ENCODE measurements at regions not wholly inside any gene's neighbourhood (a gene's known extent, or its start where the extent isn't known, plus 50 kb on each side); places are given as distances from the start of the nearest gene placed in this dataset.

DNA sequence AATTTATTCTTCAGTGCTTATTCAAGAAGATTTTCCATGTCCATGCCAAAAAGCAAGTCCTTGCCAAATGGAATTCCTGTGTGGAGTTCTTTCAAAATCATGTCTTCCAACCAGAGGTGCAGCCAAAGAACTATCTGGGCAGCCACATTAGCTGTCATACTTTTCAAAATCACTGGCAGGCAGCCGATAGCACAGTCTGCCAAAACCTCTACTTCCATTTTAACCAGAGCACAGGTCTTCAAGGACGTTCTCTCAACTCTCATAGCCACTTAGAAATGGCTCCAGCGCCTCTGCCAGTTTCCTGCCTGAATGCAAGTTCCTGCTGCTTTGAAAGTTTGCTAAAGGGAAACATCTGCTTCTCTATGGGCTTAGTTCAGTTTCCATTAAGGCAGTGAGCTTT is 975.7 kb upstream of the ADGRL4 start:
- no peak for DNase-seq
- no peak overlapping the region for H3K4me3 Mint-ChIP-seq (ENCODE audit: low read depth, unreplicated experiment)
- no peak overlapping the region for H3K27ac Mint-ChIP-seq (ENCODE audit: unreplicated experiment)
- CTCF ChIA-PET = no interaction called here
- H3K36me3 Mint-ChIP-seq (ENCODE audit: insufficient read depth, unreplicated experiment) = no peaks in the 10 kb centered on the region
- peaks cover 2% of the 10 kb centered on the region for H3K9me3 Mint-ChIP-seq (ENCODE audit: low read depth, unreplicated experiment)
- no peaks in the 10 kb centered on the region for H3K27me3 Mint-ChIP-seq (ENCODE audit: unreplicated experiment)
- H3K4me1 Mint-ChIP-seq (ENCODE audit: low read depth, unreplicated experiment) = no peaks in the 10 kb centered on the region
- TF ChIP-seq, protein P1, sequence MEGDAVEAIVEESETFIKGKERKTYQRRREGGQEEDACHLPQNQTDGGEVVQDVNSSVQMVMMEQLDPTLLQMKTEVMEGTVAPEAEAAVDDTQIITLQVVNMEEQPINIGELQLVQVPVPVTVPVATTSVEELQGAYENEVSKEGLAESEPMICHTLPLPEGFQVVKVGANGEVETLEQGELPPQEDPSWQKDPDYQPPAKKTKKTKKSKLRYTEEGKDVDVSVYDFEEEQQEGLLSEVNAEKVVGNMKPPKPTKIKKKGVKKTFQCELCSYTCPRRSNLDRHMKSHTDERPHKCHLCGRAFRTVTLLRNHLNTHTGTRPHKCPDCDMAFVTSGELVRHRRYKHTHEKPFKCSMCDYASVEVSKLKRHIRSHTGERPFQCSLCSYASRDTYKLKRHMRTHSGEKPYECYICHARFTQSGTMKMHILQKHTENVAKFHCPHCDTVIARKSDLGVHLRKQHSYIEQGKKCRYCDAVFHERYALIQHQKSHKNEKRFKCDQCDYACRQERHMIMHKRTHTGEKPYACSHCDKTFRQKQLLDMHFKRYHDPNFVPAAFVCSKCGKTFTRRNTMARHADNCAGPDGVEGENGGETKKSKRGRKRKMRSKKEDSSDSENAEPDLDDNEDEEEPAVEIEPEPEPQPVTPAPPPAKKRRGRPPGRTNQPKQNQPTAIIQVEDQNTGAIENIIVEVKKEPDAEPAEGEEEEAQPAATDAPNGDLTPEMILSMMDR (IDR thresholded peaks at IDR 0.05; ENCODE audit: unreplicated experiment) = no peak
- no TSS peak for BruUV-seq (replicated peaks)
- intact Hi-C loops (cut with micrococcal nuclease; ENCODE audit: unreplicated experiment) = no loop called here

GRCh38 chr1:79981481-79981880 is 975.0 kb upstream of the ADGRL4 start:
- TF ChIP-seq, protein P1 (IDR thresholded peaks at IDR 0.05; ENCODE audit: unreplicated experiment) = no peak
- no peak overlapping the region for H3K27ac Mint-ChIP-seq (ENCODE audit: unreplicated experiment)
- H3K36me3 Mint-ChIP-seq (ENCODE audit: insufficient read depth, unreplicated experiment) = no peaks in the 10 kb centered on the region
- H3K4me3 Mint-ChIP-seq (ENCODE audit: low read depth, unreplicated experiment) = no peak overlapping the region
- CTCF ChIA-PET = no interaction called here
- no peaks in the 10 kb centered on the region for H3K27me3 Mint-ChIP-seq (ENCODE audit: unreplicated experiment)
- intact Hi-C loops (cut with micrococcal nuclease; ENCODE audit: unreplicated experiment) = no loop called here
- H3K4me1 Mint-ChIP-seq (ENCODE audit: low read depth, unreplicated experiment) = no peaks in the 10 kb centered on the region
- no peak for DNase-seq
- peaks cover 2% of the 10 kb centered on the region for H3K9me3 Mint-ChIP-seq (ENCODE audit: low read depth, unreplicated experiment)
- no TSS peak for BruUV-seq (replicated peaks)

GRCh38 chr1:79979346-79979745 is 972.8 kb upstream of the ADGRL4 start:
- CTCF ChIA-PET = no interaction called here
- no TSS peak for BruUV-seq (replicated peaks)
- DNase-seq = no peak
- Mint-ChIP-seq H3K9me3 (ENCODE audit: low read depth, unreplicated experiment) (no peaks in the 10 kb centered on the region), H3K27ac (ENCODE audit: unreplicated experiment) (no peak overlapping the region), H3K4me1 (ENCODE audit: low read depth, unreplicated experiment) (no peaks in the 10 kb centered on the region), H3K27me3 (ENCODE audit: unreplicated experiment) (no peaks in the 10 kb centered on the region), H3K4me3 (ENCODE audit: low read depth, unreplicated experiment) (no peak overlapping the region), H3K36me3 (ENCODE audit: insufficient read depth, unreplicated experiment) (no peaks in the 10 kb centered on the region)
- TF ChIP-seq, protein P1 (IDR thresholded peaks at IDR 0.05; ENCODE audit: unreplicated experiment) = no peak
- intact Hi-C loops (cut with micrococcal nuclease; ENCODE audit: unreplicated experiment) = no loop called here

DNA sequence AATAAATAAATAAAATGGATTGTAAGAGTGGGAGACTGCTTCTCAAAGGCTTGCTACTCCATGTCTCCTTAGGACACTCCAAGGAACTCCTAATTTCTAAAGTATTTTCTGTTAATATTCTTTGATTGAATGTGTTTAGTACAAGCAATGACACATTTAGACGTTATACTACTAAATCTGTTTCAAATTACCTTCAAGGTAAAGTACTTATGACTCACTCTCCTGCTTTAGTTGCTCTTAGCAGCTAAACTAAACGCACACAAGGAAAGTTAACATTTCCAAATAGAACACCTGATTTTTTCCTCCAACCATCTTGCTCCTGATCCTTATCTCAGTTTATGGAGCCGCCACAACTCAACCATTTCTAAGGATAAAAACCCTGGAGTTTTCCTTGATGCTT is 969.8 kb upstream of the ADGRL4 start:
- Mint-ChIP-seq H3K27ac (ENCODE audit: unreplicated experiment) (no peak overlapping the region), H3K4me1 (ENCODE audit: low read depth, unreplicated experiment) (no peaks in the 10 kb centered on the region), H3K9me3 (ENCODE audit: low read depth, unreplicated experiment) (no peaks in the 10 kb centered on the region), H3K36me3 (ENCODE audit: insufficient read depth, unreplicated experiment) (no peaks in the 10 kb centered on the region), H3K4me3 (ENCODE audit: low read depth, unreplicated experiment) (no peak overlapping the region), H3K27me3 (ENCODE audit: unreplicated experiment) (no peaks in the 10 kb centered on the region)
- no peak for DNase-seq
- TF ChIP-seq, protein P1 (IDR thresholded peaks at IDR 0.05; ENCODE audit: unreplicated experiment) = no peak
- no TSS peak for BruUV-seq (replicated peaks)
- CTCF ChIA-PET = interaction anchor here (0.7 kb wide), 1 partner anchor 885 kb away, joined by 3 read pairs; no protein-coding TSS in a partner anchor
- intact Hi-C loops (cut with micrococcal nuclease; ENCODE audit: unreplicated experiment) = no loop called here

DNA sequence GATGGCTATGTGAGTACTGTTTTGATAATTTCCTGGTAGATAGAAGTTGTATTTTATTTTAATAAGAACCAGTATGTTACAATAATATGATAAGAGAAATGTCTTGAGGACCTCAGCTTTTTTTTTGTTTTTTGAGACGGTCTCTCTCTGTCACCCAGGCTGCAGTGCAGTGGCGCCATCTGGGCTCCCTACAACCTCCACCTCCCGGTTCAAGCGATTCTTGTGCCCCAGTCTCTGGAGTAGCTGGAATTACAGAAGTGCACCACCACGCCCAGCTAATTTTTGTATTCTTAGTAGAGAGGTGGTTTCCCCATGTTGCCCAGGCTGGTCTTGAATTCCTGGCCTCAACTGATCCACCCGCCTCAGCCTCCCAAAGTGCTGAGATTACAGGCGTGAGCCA is 968.1 kb upstream of the ADGRL4 start:
- CTCF ChIA-PET = no interaction called here
- no TSS peak for BruUV-seq (replicated peaks)
- DNase-seq = no peak
- H3K27ac Mint-ChIP-seq (ENCODE audit: unreplicated experiment) = no peak overlapping the region
- intact Hi-C loops (cut with micrococcal nuclease; ENCODE audit: unreplicated experiment) = no loop called here
- TF ChIP-seq, protein P1 (IDR thresholded peaks at IDR 0.05; ENCODE audit: unreplicated experiment) = no peak
- no peaks in the 10 kb centered on the region for H3K27me3 Mint-ChIP-seq (ENCODE audit: unreplicated experiment)
- no peak overlapping the region for H3K4me3 Mint-ChIP-seq (ENCODE audit: low read depth, unreplicated experiment)
- H3K4me1 Mint-ChIP-seq (ENCODE audit: low read depth, unreplicated experiment) = no peaks in the 10 kb centered on the region
- H3K36me3 Mint-ChIP-seq (ENCODE audit: insufficient read depth, unreplicated experiment) = no peaks in the 10 kb centered on the region
- no peaks in the 10 kb centered on the region for H3K9me3 Mint-ChIP-seq (ENCODE audit: low read depth, unreplicated experiment)
